DMS153 (cell line): ENCODE measurements at regions not wholly inside any gene's neighbourhood (a gene's known extent, or its start where the extent isn't known, plus 50 kb on each side); places are given as distances from the start of the nearest gene placed in this dataset.

ENCODE experiments used
- DNase-seq: peaks from one replicate; lab custom pipeline; 2025; lab: John Stamatoyannopoulos, UW

DNA sequence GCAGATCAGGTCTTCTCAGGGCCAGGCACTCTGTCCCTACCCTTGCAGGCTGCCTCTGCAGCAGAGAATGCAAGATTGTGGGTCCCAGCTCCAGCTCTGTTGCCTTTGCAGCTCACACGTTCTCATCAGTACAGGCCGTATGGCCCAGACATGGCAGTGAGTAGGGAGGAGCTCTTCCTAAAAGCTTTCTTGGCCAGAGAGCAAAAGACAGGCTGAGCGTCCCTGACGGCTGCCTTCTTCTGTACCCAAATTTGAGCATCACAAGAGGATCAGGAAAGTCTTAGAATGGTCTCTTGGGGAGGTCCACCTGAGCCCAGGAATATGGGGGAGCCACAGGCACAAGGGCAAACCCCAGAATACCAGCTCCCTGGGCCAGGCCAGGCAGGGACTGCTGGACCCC lies 266.3 kb upstream of the ZMIZ1 start:
- no peak for DNase-seq

DNA sequence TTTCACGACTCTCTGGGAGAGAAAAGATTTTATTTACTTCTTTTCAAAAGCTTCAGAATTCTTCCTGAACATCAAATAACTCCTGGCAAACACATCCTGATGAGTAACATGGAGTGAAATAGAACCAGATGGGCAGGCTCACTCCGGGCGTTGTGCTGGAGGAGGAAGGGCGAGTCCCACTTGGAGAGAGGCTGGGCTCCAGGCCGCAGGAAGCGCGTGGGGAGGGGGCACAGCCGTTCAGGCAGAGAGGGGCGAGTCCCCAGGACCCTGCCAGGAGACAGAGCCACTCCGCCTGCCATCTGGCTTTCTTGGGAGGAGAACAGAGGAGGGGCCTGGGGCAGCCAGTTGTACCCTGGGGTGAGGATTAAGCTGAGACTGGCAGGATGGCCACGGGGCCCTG lies 265.9 kb upstream of the ZMIZ1 start:
- DNase-seq: no peak

DNA sequence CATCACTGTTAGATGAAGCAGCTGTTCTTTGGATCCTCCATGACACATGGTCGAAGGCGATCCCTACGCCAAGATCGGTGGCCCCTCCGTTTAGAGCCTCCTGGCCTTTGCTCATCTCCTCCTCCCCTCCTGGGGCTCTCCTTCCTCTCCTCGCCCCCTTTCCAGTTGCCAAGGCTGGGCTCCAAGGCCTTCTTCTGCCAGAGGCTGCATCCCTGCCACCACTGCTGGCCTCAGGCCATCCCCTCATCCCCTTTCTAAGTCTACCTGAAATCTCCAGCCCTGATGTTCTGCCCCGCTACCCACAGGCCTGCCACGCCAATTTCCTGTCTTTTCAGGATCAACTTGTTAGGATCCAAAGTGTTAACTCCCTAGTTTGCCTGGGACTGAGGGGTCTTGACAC lies 265.1 kb upstream of the ZMIZ1 start:
- DNase-seq: no peak

DNA sequence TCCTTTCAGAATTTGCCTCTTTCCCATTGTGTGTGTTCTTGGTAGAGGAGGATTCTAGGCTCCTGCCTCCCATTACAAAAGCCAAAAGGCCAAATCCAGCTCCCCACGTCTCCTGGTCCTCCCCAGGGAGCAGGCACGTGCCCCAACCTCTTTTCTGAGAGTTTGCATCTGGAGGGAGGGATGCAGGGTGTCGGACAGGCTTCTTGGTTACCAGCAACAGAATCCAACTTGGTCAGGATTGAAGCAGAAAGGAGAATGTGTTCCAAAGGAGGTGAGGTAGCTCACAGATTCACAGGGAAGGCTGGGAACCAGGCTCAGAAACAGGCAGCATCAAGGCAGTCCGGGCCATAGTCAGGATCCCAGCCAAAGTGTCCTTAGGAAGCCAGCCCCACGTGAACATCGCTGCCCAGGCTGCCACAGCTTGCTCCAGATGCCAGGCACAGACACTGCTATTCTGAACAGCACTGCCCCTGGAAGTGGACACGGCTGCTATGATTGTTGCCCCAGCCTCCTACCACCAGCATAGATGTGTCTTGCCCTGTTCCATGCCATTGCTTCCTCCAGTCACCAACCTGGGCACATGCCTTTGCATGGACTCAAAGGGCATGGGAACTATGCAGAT lies 264.2 kb upstream of the ZMIZ1 start:
- no peak for DNase-seq

DNA sequence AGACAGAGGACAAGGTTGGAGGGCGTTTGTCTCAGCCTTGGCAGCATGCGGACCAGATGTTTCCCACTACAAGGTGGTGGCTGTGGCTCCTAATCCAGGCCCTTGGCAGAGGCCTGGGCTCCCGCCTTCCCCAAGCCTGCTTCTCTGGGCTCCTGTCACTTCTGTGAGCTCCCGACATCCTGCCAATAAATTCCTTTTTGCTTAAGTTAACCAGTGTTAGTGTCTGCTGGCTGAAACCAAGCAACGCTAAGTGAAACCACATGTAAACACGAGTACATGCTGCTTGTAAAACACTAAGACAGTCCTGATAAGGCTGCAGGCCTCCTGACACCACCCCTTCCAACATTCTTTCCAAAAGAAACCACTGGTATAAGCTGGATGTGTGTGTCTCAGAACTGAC lies 263.6 kb upstream of the ZMIZ1 start:
- DNase-seq: peak; percentile 64

DNA sequence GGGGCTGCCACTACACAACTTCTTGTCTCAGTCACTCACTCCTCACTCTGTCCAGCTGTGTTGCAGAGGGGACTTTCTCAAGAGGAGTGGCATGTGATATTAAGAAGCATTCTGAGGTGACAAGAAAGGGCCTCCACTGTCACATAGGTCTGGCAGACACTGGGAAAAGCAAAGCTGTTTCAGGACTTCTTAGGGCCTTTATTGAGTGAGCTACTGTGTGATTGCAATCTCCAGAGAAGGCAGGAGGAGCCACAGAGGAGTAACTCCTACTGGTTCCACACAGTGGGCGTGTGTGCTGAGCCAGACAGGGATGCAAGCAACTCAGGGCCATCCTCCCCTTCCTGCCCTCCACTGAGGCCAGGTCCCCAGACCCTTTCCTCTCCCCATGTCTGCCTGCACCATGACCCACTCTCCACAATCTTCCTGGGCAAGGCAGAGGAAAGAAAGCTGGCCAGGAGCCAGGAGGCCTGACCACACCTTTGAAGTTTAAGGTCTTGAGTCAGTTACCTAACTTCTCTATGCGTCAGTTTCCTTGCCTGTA lies 262.0 kb upstream of the ZMIZ1 start:
- no peak for DNase-seq

DNA sequence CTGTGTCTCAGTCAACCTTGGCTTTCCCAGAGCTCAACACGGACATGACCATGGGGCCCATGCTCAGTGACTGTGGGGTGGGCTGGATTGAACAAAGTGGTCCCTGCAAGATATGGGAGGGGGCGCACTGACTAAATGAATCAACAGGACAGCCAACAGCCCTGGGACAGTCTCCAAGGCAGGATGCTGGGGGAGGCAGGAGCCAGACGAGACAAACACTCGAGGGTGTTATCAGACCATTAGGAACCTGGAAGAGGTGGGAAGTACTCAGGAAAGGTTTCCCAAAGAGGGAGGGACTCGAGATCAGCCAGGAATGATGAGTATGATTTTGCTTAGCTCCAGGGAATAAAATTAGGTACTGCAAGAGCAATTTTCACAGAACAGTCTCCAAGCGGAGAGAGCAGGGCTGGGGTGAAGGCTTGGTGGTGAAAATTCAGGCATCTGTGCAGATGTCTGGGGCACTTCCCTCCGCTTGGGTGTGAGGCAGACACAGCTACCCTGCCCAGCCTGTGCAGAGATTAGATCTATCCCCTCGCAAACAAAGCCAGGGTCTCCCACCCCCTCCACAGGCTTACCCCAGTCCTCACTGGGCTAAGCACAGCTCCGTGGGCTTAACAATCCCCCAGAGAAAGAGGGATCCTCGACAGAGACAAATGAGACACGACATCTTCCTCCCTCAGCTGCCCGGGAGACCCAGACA lies 261.1 kb upstream of the ZMIZ1 start:
- DNase-seq: no peak

DNA sequence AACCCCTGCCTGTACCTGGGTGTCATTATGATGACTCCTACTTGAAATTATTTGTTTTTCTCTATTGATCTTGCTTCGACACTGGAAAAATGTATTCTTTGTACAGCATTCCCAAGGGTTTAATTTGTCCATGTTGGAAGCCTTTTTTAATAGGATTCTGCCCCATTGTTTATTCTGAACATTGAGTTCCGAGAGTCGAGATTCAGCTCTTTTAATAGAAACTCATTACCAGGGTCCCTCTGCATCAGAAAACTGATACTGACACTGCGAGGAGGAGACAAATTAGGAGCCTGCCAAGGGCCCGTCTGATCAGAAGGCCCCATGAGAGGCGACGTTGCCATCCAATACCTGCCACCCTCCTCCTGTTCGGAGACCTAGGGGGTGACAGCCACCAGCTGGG lies 260.5 kb upstream of the ZMIZ1 start:
- DNase-seq: no peak

DNA sequence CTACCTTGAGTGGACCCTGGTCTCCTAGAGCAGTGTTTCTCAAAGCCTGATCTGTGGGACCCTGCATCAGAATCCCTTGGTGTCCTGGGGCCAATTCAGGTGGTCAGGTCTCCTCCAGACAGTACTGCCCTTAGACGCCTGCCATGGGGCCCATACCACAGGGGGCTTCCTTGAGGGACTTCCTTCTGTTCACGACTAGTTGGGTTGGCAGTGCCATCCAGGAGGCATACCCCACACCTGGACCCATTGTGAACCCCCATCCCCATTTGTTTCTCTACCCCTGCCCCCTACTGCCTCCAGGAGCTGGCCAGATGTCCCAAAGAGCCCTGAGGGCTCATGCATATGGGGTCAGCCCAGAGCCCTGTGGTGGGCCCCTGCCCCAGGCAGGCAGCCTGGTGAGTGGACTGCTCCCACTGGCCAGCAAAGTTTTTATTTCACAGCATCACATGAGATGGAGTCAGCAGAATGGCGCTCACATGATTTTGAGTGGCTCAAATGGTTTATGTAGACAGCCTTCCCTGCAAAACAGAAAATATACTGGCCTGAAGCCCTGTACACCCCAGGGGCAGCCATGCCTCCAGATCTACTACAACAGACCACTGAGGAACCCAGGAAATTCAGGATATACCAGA lies 259.9 kb upstream of the ZMIZ1 start:
- no peak for DNase-seq

DNA sequence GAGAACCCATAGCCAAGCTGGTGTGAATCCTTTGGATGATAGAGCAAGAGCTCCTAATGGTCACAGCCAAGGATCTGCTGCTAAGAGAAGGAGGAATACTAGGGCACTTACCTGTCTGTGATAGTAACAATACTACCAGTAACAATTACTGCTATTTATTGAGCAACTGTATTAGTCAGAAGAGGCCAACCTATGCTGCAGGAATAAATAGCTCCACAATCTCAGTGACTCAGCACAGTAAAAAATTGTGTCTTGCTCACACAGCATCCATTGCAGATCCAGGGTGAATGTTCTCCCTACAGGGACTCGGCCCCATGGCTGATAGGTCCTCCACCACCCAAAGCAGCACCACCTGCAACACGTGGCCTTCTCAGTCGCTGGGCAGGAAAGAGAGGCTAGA lies 257.6 kb upstream of the ZMIZ1 start:
- DNase-seq: no peak

DNA sequence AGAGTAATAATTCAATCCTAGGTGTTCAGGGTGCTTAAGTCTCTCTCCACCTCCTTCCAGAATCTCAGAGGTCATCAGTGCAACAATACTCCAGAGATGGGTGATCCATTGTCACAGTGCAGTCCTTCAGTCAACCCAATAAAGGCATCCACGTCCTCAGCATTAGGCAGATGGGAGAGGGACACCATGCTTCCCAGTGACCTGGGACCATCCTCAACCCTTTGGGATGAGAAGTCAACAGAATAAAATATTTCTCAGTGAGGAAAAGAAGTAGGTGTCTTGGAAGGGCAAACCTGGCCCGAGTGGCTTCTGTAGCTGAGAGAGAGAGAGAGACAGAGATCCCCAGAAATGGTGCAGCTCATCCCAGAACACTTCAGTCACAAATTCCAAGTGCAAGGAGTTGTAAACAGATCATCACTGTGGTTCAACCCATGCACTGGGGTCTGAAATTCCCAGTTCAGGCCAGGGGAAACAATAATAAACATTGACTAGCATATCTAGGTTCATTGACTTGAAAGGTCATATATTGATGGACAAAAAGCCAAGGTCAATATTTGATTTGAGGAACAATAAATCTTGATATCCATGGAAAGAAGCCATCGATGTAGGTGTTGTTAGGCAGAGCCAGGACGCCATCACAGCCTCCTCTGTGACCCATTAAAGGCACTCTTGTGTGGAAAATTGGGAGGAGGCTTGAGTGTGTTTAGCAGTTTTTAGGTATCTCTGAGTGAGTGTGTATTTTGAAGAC lies 256.0 kb upstream of the ZMIZ1 start:
- no peak for DNase-seq

DNA sequence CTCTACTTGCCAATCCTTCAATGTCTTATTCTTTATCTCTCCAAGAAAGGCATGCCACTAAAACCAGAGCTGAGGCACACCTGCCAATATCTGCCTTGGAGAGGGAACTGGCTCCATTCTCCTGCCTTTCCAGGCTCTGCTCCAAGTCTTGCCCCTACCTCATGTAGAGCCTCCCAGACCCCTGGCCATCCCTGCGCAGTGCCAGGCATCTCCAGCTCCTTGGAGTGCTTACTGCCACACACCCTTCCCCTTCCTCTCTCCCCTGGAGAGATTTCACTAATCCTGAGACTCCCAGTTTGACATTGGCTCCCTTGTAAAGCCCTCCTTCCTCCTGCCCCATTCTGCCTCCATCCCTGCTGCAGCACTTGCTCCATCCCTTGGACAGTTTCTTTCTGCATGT lies 255.2 kb upstream of the ZMIZ1 start:
- no peak for DNase-seq

DNA sequence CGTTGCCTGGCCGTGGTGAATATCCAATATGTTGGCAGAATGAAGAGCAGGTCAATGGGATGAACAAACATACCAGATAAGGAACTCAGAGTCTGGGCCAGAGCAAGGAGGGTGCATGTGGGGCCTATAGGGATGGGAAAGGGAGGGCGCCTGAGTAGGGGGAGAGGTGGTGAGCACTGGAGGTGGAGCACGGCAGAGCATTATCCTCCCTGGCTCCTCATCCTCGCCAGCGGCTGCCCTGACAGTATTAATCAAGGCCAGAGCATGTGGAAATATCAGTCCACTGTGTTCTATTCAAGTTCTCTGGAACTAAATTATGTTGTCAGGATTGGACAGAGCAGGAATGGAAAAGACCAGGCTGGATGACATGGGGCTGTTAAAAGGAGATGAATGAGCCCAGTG lies 254.8 kb upstream of the ZMIZ1 start:
- no peak for DNase-seq

DNA sequence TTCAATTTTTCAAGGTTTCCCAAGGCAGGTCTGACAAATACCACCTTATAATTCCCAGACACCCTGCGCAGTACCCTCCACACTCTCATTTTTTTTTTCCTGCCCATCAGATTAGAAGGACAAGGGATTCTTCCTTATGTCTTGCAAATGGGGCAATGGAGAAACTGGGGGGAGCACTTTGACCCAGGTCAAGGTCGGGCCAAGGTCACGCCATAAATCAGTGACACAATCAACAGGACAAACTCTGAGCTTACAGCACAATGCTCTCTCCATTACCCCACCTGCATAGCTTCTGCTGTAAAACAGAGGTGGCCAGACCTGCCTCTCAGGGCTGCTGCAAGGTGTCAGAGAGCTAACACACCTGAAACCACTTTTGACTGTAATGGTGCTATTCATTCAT lies 254.4 kb upstream of the ZMIZ1 start:
- DNase-seq: no peak

DNA sequence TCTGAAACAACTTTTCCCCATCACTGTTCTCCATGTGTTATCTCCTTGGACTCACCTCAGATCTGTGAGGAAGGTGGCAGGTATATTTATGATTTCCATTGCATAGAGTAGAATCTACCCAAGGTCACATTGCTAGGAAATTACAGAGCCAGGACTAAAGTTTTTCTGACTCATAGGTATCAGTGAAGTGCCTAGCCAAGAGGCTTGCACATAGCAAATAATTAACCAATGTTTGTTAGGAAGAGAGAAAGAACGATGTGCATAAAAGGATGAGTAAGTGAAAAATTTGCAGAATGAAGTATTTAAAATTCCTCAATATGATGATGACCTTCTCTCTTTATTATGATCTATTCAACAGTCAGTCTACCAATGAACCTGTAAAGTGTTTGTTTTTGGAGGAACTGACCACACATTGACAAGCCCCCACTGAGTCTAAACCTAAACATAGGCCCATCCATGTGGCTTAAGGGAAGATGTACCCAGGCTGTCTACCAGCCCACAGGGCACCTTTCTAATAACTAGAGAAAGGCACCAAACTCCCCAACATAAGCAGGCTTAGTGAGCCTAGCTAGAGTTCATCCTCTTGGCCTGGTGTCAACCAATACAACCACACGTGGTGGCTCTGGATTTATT lies 252.9 kb upstream of the ZMIZ1 start:
- no peak for DNase-seq

DNA sequence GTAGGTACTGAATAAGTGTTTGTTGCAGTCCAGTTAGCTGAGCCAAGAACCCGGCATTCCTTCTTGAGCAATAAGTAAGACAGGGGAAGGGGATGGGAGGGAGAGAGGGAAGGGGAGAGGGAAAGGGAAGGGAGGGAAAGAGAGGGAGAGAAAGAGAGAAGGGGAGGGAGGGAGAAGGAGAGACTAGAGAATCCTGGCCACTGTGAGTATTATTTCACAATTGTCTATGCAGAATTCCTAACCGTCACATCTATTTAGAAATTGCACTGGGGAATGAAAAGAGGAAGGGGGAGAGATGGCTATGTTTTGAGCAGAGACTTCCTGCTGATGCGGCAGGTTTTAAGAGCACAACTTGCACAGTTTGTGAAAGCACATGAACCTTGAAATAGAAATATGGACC lies 251.4 kb upstream of the ZMIZ1 start:
- no peak for DNase-seq

DNA sequence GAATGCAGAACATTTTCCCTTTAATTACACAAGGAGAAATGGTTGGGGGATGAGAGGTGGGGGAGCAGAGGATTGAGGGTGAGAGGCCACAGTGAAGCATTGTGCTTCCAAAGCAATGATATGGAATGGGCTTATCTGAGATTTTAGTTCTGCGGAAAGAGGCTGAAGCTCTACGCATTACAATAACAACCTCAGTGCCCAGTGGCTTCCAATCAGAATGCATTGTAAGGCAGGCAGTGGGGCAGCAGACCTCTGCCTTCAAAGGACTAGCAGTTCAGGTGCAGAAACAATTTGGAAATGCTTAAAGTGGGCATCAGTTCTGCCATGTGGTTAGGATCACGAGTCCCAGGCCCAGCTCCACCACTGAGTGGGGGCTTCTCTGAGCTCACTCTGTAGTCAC lies 251.0 kb upstream of the ZMIZ1 start:
- no peak for DNase-seq

DNA sequence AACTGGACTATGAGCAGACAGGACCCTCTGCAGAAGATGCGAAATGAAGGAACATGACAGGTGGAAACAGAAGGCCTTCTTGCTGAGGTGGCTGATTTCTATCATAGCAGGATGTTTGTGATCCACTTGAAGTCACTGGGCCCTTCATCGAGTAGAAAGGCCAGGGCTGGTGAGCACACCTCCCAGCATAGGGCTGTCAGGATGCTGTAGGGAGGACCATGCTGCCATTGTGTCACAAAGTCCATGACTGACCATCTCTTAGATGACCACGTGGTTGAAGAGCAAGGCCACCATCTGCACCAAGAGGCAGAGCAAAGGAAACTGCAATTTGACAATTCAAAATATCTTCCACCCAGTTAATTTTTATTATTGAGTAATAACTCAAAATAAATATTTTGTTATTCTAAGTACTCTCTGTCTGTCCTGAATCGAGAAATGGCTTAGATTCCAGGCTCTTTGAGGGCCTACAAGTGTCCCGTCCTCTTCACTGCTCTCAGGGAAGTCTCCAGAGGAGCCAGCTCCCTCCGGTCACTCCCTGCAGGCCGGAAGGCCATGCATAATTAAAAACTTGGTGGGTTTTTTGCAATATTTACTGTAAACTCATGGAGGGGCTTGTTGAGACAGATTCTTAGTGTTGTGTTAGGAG lies 249.3 kb upstream of the ZMIZ1 start:
- peak; percentile 49 for DNase-seq

DNA sequence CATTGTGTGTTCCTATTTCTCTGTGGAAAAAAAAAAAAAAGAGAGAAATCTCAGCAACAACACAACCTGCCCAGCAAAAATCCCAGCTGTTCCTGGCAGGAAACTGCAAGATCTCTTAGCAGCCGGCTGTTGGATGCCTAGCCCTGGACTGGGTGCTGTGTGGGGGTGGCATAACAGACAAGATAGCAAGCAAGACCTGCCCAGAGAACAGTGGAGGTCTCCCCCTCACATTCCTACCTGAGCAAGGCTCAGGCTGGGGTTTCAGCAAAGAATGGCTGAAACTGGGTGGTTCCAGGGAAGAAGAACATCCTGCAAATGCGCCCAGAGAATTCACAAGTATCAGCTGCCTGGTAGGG lies 248.8 kb upstream of the ZMIZ1 start:
- no peak for DNase-seq

DNA sequence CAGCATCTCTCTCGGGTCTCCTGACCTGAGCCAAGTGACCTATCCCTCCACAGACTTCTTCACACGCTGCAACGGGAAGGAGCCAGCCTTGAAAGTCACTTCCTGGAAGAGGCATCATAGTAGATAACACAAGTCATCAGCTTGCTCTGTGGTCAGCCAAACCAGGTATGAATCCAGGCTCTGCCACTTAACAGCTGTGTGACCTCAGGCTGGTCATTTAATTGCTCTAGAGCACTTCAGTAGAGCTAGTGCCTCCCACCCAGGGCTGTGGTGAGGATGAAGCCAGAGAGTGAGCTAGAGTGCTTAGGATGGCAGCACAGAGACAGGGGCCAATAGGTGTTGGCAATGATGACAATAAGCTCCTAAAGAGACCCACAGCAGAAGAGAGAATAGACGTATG lies 247.7 kb upstream of the ZMIZ1 start:
- DNase-seq: no peak

DNA sequence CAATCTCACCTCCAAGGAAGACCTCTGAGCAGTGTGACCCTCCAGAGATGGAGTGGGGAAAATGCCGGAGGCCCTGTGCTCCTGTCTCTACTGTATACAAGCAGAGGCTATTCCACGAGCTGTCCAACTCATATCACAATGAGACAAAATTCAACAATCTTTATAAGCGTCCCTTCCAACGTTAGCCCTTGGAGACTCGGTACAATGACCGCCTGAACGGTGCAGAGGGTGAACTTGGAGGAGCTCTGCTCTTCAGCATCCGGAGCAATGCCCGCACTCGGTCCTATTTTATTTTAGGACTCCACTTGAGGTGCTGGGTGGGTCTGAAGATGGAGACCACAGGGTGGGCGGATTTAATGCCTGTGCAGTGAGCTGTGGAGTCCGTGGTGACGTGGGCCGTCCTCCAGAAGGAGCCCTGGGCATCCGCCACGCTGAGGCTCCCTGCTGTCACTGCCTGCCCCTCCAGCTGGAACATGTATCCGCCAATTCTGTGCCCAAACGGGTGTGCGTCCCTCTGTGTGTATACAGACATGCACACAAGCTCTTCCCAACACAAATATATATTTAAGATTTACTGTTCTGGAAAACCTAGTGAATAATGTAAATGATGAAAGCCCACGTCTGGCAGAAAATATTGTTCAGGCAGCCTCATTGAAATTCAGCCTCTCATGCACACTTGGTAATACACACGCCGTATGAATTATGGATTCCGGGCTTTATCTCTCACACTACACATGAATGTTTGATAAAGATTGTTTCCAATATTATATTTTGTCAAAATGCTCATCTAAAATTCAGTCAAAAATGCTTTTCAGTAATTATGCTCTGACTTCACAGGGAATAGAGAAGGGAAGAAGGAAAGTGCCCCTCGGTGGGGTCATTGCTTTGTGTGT lies 239.9 kb upstream of the ZMIZ1 start:
- DNase-seq: no peak
